ENCODE measurements at regions not wholly inside any gene's neighbourhood (a gene's known extent, or its start where the extent isn't known, plus 50 kb on each side); places are given as distances from the start of the nearest gene placed in this dataset.
A peak's percentile ranks its signal among the peaks of the same experiment; 100 is the strongest.
"Not testable (repeated sequence)": the region's sequence is repeated elsewhere in the genome, so short reads cannot be mapped to it uniquely, and the experiment has no call there.

DNA sequence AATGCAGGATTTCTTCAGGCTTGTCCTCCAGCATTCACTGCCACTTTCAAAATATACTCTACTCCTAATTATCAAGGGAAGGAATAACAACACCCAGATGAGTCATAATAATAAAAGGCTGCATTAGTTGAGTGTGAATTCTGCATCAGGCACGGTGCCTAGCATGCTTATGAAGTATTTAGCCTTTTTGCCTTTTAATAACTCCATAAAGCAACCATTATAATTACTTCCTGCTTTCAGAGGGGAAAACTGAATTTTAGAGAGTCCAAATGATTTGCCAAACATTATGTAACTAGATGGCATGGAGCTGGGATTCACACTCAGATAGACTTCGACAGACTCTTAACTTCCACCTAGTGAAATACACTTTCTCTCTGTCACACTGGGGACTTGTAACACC lies 2365.5 kb downstream of the PCDH7 start:
- in situ Hi-C loops (cut with HindIII; ENCODE audit: low pct_ligation_motif_present, low pct_unique_long_range_greater_than_20kb, low sequenced_read_pairs) = no loop called here
- DNase-seq = no peak

DNA sequence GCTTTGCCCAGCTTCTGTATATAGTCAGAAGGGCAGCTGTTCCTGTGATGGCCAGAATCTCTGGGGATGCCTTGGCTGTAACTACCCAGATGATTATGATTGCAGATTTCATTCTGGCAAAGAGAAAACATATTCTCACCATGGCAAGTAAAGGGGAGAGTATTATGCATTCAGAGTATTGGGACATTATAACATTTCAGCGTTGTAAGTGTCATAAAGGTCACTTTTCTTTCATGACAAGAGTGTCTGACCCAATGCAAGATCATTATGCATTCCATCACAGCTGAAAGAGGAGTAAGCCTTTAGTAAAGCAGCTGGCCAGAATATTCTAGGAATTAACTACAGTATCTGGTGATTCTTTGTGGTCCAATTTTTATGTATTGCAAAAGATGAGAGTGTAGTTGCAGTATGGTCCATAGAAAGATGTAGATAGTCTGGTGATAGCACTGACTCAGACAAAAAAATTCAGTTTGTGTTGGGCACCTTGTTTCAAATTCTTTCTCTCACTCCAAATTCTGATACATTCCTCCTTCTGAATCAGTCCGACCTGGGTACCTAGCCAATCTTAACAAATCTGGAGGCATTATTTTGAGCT lies 2366.3 kb downstream of the PCDH7 start:
- in situ Hi-C loops (cut with HindIII; ENCODE audit: low pct_ligation_motif_present, low pct_unique_long_range_greater_than_20kb, low sequenced_read_pairs) = no loop called here
- DNase-seq = no peak

DNA sequence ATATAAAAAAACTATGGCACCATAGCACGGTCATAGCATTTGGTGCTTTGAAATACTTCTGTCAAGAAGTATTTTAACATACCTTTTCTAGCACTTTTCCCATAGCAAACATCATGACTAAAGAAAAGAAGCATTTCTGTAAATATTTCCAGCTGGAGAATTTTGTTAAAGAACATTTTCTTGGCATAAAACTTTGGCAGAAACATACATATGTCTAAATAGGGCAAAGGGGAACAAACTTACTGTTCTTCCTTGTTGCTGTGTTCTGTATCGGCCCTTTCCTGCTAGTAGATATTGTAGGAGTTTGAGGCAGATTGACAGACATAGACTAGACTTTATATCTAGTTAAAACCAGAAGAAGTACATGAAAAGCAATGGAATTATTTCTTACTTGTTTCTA lies 2368.5 kb downstream of the PCDH7 start:
- DNase-seq = no peak
- in situ Hi-C loops (cut with HindIII; ENCODE audit: low pct_ligation_motif_present, low pct_unique_long_range_greater_than_20kb, low sequenced_read_pairs) = no loop called here

DNA sequence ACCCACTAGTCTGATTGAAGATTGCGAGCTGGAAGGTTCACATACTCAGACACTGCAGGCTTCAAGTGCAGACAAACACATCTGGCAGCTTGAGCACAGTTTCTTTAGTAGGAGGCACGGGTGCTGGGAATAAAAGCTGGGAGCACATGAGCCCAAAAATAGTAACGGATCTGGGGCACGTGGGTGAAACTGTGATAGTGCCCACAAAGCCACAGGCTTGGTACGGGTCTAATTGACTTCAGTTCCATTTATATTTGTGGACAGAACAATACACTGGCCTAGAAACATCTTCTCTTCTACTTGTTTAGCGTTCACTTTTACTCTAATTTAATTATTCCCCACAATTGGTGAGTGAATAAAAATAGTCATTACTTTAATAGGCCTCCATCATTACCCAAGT lies 2370.7 kb downstream of the PCDH7 start:
- in situ Hi-C loops (cut with HindIII; ENCODE audit: low pct_ligation_motif_present, low pct_unique_long_range_greater_than_20kb, low sequenced_read_pairs) = no loop called here
- no peak for DNase-seq

DNA sequence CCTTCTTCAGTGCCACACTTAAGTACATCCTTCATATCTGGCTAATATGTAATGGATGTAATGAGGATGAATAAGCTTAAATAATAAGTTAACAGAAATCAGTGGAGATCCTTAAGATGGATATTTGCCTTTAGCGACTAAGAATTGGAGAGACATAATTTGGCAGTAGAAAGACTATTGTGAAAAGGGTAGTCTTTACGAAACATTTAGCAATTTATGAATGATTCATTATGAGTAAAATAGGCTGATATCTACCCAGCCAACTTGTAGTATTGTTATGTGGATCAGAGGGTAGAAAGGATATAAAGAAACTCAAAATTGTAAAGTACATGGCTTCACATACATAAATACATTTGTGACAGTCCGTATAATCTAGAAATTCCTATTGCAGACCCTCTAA lies 2371.8 kb downstream of the PCDH7 start:
- in situ Hi-C loops (cut with HindIII; ENCODE audit: low pct_ligation_motif_present, low pct_unique_long_range_greater_than_20kb, low sequenced_read_pairs) = no loop called here
- no peak for DNase-seq

DNA sequence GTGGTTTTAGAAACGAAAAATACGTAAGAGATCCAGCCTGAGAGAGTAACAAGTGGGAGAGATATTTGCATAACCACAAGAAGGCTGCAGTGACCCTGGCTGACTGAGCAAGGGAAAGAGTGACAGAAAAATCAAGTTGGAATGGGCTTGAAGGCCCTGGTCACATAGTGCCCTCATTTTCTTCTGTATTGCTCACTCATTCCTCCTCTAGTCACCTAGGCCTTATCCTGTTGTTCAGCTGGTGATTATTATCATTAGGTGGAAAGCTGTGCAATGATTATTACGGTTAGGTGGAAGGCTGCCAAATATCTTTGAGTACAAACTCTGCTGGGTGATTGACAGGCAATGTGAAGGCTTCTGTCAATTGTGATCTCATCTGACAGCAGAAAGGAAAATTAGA lies 2384.1 kb downstream of the PCDH7 start:
- in situ Hi-C loops (cut with HindIII; ENCODE audit: low pct_ligation_motif_present, low pct_unique_long_range_greater_than_20kb, low sequenced_read_pairs) = no loop called here
- DNase-seq = no peak

DNA sequence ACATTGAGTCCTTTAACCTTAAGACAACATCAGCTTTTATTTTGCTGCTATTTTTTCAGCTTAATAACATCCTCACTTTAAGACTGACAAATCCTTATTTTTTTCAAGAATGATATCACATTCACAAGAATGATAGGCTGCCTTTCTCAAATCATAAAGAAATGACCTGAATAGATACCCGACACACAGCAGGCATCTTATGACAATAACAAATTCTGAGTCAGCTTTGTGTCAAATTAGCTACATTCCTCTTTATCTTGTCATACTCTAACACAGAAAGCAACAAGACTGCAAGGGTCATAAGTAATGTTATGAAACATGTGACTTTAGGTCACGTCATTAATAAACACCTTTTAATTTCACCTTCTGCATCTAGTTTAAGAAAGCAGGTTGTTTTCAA lies 2387.6 kb downstream of the PCDH7 start:
- in situ Hi-C loops (cut with HindIII; ENCODE audit: low pct_ligation_motif_present, low pct_unique_long_range_greater_than_20kb, low sequenced_read_pairs) = no loop called here
- DNase-seq = no peak

DNA sequence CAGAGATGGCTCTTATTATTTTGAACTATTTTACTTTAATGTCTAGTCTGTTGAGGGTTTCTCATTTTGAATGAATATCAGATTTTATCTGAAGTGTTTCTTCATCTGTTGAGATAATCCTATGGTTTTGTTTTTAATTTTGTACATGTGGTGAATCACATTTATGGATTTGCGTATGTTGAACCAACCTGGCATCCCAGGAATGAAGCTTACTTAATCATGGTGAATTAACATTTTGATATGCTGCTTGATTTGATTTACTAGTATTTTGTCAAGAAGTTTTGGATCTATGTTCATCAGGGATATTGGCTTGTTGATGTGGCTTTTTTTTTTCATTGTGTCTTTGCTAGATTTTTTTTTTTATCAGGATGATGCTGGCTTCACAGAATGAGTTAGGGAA lies 2390.9 kb downstream of the PCDH7 start:
- DNase-seq = no peak
- in situ Hi-C loops (cut with HindIII; ENCODE audit: low pct_ligation_motif_present, low pct_unique_long_range_greater_than_20kb, low sequenced_read_pairs) = no loop called here

DNA sequence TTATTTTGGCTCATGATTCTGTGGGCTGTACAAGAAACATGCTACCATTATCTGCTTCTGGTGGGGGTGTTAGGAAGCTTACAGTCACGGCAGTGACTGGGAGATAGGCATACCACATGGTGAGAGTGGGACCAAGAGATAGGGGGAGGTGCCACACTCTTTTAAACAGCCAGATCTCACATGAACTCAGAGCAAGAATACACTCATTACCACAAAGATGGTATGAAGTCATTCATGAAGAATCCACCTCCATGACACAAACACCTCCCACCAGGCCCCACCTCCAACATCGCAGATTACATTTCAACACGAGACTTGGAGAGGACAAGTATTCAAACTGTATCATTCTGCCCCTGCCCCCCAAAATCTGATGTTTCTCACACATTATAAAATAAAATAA lies 2396.7 kb downstream of the PCDH7 start:
- in situ Hi-C loops (cut with HindIII; ENCODE audit: low pct_ligation_motif_present, low pct_unique_long_range_greater_than_20kb, low sequenced_read_pairs) = no loop called here
- no peak for DNase-seq

DNA sequence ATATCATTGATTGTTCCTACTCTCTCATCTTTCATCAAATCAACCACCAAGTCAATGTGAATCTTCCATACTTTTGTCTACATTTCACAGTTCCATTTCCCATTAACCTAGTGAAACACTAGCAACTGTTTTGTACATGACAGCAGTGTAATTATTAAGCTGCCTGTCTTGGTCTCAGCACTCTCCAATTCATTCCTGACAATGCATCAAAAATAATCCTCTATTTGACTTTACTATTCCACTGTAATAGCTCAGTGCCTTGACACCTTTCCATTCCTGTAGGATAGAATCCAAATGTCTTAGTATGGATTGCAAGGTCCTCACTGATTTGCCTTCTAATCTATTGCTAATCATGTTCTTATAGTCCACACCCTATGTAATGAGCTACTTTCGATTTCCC lies 2405.8 kb downstream of the PCDH7 start:
- DNase-seq = no peak
- in situ Hi-C loops (cut with HindIII; ENCODE audit: low pct_ligation_motif_present, low pct_unique_long_range_greater_than_20kb, low sequenced_read_pairs) = no loop called here

DNA sequence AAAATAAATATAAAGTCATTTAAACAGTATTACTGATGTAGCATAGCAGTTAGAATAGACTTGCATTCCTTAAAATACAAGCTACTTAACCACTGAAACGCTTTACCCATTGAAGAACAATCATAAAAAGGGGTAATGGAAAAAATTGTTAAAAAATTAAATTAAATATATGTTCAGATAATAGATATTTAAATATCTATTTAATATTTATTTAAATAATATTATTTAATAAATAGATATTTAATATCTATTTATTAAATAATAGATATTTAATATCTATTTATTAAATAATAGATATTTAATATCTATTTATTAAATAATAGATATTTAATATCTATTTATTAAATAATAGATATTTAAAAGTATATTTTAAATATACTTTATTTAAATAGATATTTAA lies 2410.5 kb downstream of the PCDH7 start:
- in situ Hi-C loops (cut with HindIII; ENCODE audit: low pct_ligation_motif_present, low pct_unique_long_range_greater_than_20kb, low sequenced_read_pairs); DNase-seq: not testable (repeated sequence)

DNA sequence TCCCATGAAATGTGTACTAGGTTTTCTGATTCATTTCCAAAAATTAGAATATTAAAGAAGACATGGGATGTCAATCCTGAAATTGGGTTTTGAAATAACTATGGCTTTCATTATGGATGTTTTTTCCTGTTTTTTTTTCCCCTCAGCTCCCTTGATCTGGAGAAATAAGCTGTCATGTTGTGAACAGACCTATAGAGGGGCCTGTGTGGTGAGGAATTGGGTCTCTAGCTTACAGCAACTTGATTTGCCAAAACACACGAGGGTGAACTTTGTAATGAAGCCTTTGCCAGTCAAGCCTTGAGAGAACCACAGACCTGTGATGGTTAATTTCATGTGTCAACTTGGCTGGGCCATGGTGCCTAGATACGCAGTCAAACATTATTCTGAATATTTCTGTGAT lies 2413.6 kb downstream of the PCDH7 start:
- in situ Hi-C loops (cut with HindIII; ENCODE audit: low pct_ligation_motif_present, low pct_unique_long_range_greater_than_20kb, low sequenced_read_pairs) = no loop called here
- no peak for DNase-seq

DNA sequence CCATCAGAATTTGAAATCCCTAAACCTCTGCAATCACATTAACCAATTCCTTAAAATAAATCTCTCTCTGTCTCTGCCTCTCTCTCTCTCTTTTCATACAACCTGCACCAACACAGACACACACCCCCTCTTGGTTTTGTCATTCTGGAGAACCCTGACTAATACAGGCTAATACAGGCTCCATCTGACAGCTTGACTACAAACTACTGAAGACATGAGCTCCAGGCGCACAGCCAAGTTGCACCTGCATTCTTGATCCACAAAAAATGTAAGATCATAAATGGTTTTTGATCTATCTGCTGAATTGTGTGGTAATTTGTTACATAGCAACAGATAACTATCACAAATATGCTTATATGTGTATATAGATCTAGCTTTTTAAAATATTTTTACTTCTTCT lies 2414.2 kb downstream of the PCDH7 start:
- no peak for DNase-seq
- in situ Hi-C loops (cut with HindIII; ENCODE audit: low pct_ligation_motif_present, low pct_unique_long_range_greater_than_20kb, low sequenced_read_pairs) = no loop called here

DNA sequence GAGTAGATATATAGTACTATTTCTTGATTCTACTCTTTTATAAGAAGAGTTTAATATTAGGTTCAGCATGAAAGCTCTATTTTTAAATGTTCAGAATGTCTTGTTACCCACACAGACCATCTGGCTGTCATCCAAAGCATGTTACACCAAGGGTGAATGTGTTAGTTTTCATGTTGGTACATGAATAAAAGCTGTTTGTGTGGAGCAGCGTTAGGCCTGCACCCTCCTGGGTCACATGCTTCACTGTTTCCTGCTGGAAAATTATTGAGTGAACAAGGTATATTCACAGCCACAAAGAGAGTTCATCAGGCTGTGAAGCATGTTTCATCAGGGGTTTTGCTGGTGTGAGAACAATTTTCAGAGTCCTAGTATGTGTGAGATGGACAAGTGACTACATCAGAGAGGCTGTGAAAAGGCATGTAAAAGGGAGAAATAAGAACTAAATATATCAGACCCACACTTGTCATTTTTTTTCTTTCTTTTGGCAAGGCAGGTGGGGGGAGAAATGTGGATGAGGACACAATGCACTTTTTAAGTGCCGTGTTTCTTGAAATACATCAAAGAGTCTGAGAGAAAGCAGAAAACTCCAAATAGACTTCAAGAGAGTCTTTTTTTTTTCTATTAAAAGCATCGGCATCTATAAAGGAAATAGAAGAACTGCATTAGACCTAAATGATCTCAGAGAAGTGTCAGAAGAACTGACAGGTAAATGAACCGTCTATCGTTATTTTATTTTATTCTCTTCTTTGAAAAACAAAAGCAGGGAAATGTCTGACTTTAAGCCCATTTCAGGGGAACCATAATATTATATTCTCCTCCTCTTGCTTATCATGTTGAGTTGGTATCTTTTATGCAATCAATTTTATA lies 2429.7 kb downstream of the PCDH7 start:
- in situ Hi-C loops (cut with HindIII; ENCODE audit: low pct_ligation_motif_present, low pct_unique_long_range_greater_than_20kb, low sequenced_read_pairs) = no loop called here
- no peak for DNase-seq

DNA sequence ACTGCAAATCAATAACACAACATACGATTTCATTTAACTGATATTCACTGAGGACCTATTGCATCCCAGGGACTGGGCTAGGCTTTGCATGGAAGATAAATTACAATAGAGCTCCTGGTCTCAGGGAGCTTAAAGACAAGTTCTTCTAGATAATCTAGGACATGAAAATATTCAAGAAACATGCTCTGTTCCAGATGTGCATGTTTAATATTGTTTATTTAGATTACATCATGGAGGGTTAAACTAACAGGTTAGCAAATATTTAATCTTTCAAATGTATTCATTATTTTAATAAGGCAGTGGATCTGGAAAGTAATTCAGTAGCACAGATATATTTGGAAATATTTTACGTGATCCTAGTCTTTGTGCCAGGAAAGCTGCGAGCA lies 2430.3 kb downstream of the PCDH7 start:
- DNase-seq = no peak
- in situ Hi-C loops (cut with HindIII; ENCODE audit: low pct_ligation_motif_present, low pct_unique_long_range_greater_than_20kb, low sequenced_read_pairs) = no loop called here

DNA sequence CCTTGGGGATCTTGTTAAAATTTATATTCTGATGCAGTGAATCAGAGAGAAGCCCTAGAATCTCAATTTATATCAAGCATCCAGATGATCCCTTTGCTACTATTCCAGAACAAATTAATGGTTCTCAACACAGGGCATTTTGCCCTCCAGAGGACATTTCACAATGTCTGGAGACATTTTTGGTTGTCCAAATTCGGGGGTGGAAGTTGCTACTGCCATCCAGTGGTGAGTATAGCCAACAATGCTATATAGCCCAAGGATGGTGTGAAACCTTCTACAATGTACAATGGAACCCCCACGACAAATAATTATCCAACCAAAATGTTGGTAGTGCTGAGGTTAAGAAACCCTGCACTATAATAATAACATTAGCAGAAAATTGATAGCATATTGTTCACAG lies 2440.0 kb downstream of the PCDH7 start:
- in situ Hi-C loops (cut with HindIII; ENCODE audit: low pct_ligation_motif_present, low pct_unique_long_range_greater_than_20kb, low sequenced_read_pairs) = no loop called here
- DNase-seq = peak; percentile 18

DNA sequence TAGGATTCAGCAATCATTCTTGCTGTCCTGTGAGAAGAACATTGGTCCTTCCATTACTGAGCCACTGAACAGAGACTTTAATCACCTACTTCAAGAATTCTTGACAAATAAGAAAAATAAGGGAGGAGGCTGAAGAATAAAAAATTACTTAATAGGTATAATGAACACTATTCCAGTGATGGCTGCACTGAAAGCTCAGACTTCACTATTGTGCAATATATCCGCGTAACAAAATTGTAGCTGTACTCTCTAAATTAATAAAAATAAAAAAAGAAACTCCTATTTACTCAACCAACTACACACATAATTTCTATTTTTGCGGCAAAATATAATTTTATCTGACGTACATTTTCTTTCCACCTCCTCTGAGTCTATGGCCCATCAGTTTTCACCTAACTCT lies 2441.0 kb downstream of the PCDH7 start:
- in situ Hi-C loops (cut with HindIII; ENCODE audit: low pct_ligation_motif_present, low pct_unique_long_range_greater_than_20kb, low sequenced_read_pairs) = no loop called here
- no peak for DNase-seq

DNA sequence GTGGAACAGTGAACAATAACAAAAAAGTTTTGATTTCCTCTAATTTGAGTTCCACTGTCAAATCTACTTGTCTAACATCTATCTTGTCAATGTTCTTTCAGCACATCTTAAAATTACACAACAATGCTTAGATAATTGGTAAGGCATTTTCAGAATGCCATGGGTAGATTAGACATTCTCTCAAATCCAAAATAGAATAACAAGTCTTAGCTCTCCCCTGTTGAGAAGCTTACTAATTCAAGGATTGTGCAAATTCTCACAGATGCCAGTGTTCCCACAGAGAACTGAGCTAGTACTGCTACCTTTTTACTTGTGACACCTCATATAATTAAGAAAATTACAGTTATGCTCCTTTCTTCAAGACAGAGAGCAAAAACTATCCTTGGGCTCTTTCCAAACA lies 2442.0 kb downstream of the PCDH7 start:
- in situ Hi-C loops (cut with HindIII; ENCODE audit: low pct_ligation_motif_present, low pct_unique_long_range_greater_than_20kb, low sequenced_read_pairs) = no loop called here
- no peak for DNase-seq

DNA sequence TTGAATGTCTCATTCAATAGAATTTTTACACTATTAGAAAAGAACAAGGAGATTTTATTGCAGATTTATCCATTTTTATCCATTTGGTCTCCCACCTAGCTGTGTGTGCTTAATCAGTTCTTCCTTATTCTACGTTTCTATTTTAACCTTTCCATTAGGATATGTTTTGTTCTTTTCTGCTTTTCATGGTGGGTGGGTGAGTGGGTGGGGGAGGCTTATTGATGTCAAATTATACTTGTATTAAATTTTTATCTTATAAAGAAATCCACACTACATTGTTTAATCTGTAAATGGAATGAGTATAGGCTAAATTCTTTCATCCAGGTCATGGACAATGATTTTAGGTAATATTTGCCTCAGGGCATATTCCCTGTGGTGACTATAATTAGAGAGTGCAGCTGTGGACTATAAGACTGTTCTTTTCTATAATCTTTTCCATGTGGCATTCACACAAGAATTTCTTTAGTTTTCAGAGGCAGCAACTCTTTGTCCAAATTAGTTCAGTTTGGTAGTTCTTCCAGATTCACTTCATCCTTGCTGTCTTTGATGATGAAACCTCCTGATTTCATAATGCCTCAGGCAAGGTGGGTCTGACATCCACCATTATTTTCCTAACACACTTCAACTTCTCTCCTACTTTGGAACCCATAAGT lies 2451.8 kb downstream of the PCDH7 start:
- in situ Hi-C loops (cut with HindIII; ENCODE audit: low pct_ligation_motif_present, low pct_unique_long_range_greater_than_20kb, low sequenced_read_pairs) = no loop called here
- DNase-seq = no peak

DNA sequence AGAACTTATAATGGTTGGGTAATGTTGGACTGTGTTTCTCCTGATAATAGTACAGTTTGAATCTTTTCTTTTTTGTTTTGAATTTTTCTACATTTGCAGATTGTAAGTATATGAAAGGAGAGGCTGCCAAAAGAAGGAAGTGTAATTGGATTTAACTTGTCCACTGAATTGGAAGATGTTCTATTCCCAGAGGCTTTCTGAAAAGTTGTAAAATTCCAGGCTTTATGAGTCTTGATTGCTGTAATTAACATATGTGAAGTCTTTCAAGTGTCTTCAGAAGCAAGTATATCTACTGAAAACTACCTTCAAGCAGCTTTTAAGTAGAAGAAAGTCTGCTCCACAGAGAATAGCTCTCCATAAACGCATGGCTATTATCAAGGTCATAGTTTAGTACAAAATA lies 2456.4 kb downstream of the PCDH7 start:
- in situ Hi-C loops (cut with HindIII; ENCODE audit: low pct_ligation_motif_present, low pct_unique_long_range_greater_than_20kb, low sequenced_read_pairs) = no loop called here
- DNase-seq = no peak
